Psoas muscle (tissue), 7 donors: ENCODE measurements at regions not wholly inside any gene's neighbourhood (a gene's known extent, or its start where the extent isn't known, plus 50 kb on each side); places are given as distances from the start of the nearest gene placed in this dataset.

ENCODE experiments used
- ATAC-seq, 4 donors: fragments of 200-7000 bp; cut with Tn5 transposase; one replicate each; pipeline ENCODE4 v1.9.1; 2020; ENCODE audit warnings: moderate library complexity in 3 of 4, mild to moderate bottlenecking in 2 of 4
- DNase-seq, 2 donors: peaks; one replicate each; pipeline ENCODE4 v3.0.0-alpha.2; 2020
- H3K27ac ChIP-seq: fragments of 200-600 bp; one replicate; pipeline ENCODE4 v1.8.0; 2022
- H3K27me3 ChIP-seq, 3 donors: fragments of 200-600 bp in 1 of 3; one replicate each; pipeline versions ENCODE4 v1.6.1 to v1.8.0; 2013 to 2022; ENCODE audit warnings: low read length in 2 of 3, mild to moderate bottlenecking in 2 of 3, moderate library complexity in 1 of 3; ENCODE audit not compliant: insufficient read depth in 3 of 3
- H3K36me3 ChIP-seq, 2 donors: fragments of 200-600 bp in 1 of 2; one replicate each; pipeline versions ENCODE4 v1.6.1 to v1.8.0; 2013 to 2022; ENCODE audit warnings: low read depth in 1 of 2, mild to moderate bottlenecking in 1 of 2, moderate library complexity in 1 of 2; ENCODE audit not compliant: insufficient read depth in 1 of 2
- H3K4me1 ChIP-seq: fragments of 200-600 bp; one replicate; pipeline ENCODE4 v1.8.0; 2022
- H3K4me3 ChIP-seq: fragments of 200-600 bp; one replicate; pipeline ENCODE4 v1.8.0; 2022; ENCODE audit warnings: mild to moderate bottlenecking
- H3K9me3 ChIP-seq: fragments of 200-600 bp; one replicate; pipeline ENCODE4 v1.8.0; 2022
- CTCF ChIP-seq: fragments of 200-600 bp; IDR thresholded peaks from one replicate; pipeline ENCODE4 v1.8.0; 2022; ENCODE audit warnings: antibody characterized with exemption
- WGBS, 3 donors: extraction: QIAGEN DNeasy Blood & Tissue Kit; methylation state at CpG; one replicate each; pipeline versions ENCODE4 v1.1.6 to v1.1.7; 2013; 5-methylcytosine and 5-hydroxymethylcytosine counted together
- intact Hi-C, 2 donors: fragments of 100-400 bp; cut with DNase I; formaldehyde crosslinking; loops; one replicate each; pipeline versions ENCODE4 v1.11.0 to v1.14.2; 2022
- donor health status: healthy with polysubstance abuse.
- donor health status: DM: no; HTN: no; CAD: no; lungs with moderate emphysema.
- donor health status: Bipolar disorder and iron deficiency.
- donor health status: healthy.
- donor health status: DM: yes; HTN: yes; CAD: no.
- donor health status: DM: no; HTN: no; CAD: no.
- donor health status: DM: yes; HTN: yes; CAD: no.

- intact Hi-C loops, result no loop called here
- H3K9me3 ChIP-seq, result no peaks in the 10 kb centered on the region
- H3K4me1 ChIP-seq, result no peaks in the 10 kb centered on the region
- TF ChIP-seq CTCF, result no peak
- H3K27ac ChIP-seq, result no peak overlapping the region
- no peak for ATAC-seq
- no peak for DNase-seq
- 65 to 83% (median 75%) methylated on average over 1 of the region's 1 CpG for WGBS, 3 donors
- no peak overlapping the region for H3K4me3 ChIP-seq
- no peaks in the 10 kb centered on the region for H3K27me3 ChIP-seq
- H3K36me3 ChIP-seq, result no peaks in the 10 kb centered on the region
Measured at GRCh38 chr2:199160677-199161465, 296.9 kb downstream of the SATB2 start.

GRCh38 chr2:199160081-199160480 is 297.7 kb downstream of the SATB2 start:
- H3K36me3 ChIP-seq, result no peaks in the 10 kb centered on the region
- ATAC-seq, result no peak
- intact Hi-C loops, result no loop called here
- no peaks in the 10 kb centered on the region for H3K9me3 ChIP-seq
- TF ChIP-seq CTCF, result no peak
- no peaks in the 10 kb centered on the region for H3K4me1 ChIP-seq
- no peaks in the 10 kb centered on the region for H3K27me3 ChIP-seq
- H3K27ac ChIP-seq, result no peak overlapping the region
- DNase-seq, result no peak
- WGBS, 3 donors, result 31 to 67% (median 56%) methylated on average over 4 of the region's 4 CpGs
- no peak overlapping the region for H3K4me3 ChIP-seq

- H3K4me3 ChIP-seq, result no peak overlapping the region
- H3K27me3 ChIP-seq, result no peaks in the 10 kb centered on the region
- DNase-seq, result no peak
- 67 to 74% (median 71%) methylated on average over 3 of the region's 3 CpGs for WGBS, 3 donors
- no peak for TF ChIP-seq CTCF
- no peaks in the 10 kb centered on the region for H3K36me3 ChIP-seq
- no peak for ATAC-seq
- H3K9me3 ChIP-seq, result no peaks in the 10 kb centered on the region
- H3K27ac ChIP-seq, result no peak overlapping the region
- intact Hi-C loops, result no loop called here
- H3K4me1 ChIP-seq, result no peaks in the 10 kb centered on the region
Measured at GRCh38 chr2:199148076-199148845, 309.5 kb downstream of the SATB2 start.

- no peak overlapping the region for H3K27ac ChIP-seq
- DNase-seq (no peak), ATAC-seq (no peak)
- H3K4me1 ChIP-seq, result no peaks in the 10 kb centered on the region
- H3K9me3 ChIP-seq, result no peaks in the 10 kb centered on the region
- no peak overlapping the region for H3K4me3 ChIP-seq
- H3K36me3 ChIP-seq, result no peaks in the 10 kb centered on the region
- TF ChIP-seq CTCF, result no peak
- H3K27me3 ChIP-seq, result no peaks in the 10 kb centered on the region
- intact Hi-C loops, result no loop called here
Measured at GRCh38 chr2:199147216-199147615, 310.5 kb downstream of the SATB2 start.
